ENCODE measurements at regions not wholly inside any gene's neighbourhood (a gene's known extent, or its start where the extent isn't known, plus 50 kb on each side); places are given as distances from the start of the nearest gene placed in this dataset.

DNA sequence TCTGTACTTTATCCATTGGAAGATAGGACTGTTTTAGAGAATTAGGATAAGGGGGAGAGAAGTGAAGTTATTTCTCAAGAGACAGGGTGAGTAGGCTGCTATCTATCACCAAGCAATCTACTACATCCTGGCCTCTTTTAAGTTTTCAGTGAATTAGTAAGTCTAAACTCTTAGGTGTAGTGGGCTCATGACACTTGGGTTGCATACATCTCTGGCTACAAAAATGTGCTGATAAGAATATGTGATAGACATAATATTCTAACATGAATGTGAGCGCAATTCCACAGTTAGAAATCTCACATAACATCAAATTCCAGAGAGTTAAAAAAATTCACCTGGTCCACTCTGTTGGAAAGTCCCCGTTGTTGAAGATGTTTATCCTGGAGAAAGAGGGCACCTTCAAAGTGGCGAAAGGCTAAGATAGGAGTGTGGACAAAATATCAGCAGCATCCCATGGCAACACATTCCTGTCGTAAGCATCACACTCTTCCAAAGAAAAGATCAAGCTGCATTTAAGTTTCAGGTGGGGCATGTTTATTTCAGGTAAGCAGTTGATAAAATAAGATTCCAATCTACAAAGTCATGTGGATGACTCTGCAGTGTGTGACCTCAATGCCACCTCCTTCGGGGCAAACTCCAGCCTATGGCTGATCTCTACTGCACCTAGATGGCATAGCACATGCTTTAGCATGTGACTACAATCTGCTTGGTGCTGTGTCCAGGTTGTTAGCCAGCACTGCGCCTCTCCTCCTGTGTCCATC is 111.7 kb upstream of the NEDD9 start:
- H3K4me1 ChIP-seq (ENCODE audit: control insufficient read depth, insufficient read depth, low read length) = no peaks in the 10 kb centered on the region
- no peaks in the 10 kb centered on the region for H4K20me1 ChIP-seq (ENCODE audit: insufficient read depth, low read length)
- H2AK5ac ChIP-seq (ENCODE audit: low read depth, low read length) = no peak overlapping the region
- no TSS peak for BruUV-seq (replicated peaks)
- no peak for ATAC-seq (ENCODE audit: low read depth)
- WGBS, 2 experiments (ENCODE audit: extremely low coverage in 2 of 2, insufficient read length in 1 of 2) = 90% methylated on average over 2 of the region's 6 CpGs; no CpG with 5 or more reads in 1 of the 2 experiments
- no peak overlapping the region for H2BK15ac ChIP-seq (ENCODE audit: low read depth, low read length)
- no peak overlapping the region for H3K9ac ChIP-seq (ENCODE audit: low read depth, low read length)
- no peak overlapping the region for H2BK120ac ChIP-seq (ENCODE audit: low read depth, low read length)
- no peak overlapping the region for H3K23ac ChIP-seq (ENCODE audit: low read depth, low read length)
- H3K4ac ChIP-seq (ENCODE audit: low read depth, low read length) = no peak overlapping the region
- no peaks in the 10 kb centered on the region for H3K9me1 ChIP-seq (ENCODE audit: insufficient read depth, low read length)
- intact Hi-C loops (cut with micrococcal nuclease) (no loop called here), dilution Hi-C loops (cut with HindIII; ENCODE audit: low sequenced_read_pairs, unreplicated experiment) (no loop called here), in situ Hi-C loops (cut with MboI; ENCODE audit: low sequenced_read_pairs) (no loop called here)
- H4K8ac ChIP-seq (ENCODE audit: low read depth in 2 of 2, low read length in 2 of 2) = no peak overlapping the region
- TF ChIP-seq MAFK (IDR thresholded peaks at IDR 0.05; ENCODE audit: low read depth, low read length) = no peak
- TF ChIP-seq, protein P1, sequence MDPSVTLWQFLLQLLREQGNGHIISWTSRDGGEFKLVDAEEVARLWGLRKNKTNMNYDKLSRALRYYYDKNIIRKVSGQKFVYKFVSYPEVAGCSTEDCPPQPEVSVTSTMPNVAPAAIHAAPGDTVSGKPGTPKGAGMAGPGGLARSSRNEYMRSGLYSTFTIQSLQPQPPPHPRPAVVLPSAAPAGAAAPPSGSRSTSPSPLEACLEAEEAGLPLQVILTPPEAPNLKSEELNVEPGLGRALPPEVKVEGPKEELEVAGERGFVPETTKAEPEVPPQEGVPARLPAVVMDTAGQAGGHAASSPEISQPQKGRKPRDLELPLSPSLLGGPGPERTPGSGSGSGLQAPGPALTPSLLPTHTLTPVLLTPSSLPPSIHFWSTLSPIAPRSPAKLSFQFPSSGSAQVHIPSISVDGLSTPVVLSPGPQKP (IDR thresholded peaks at IDR 0.05; ENCODE audit: borderline replicate concordance, low read depth, low read length) = no peak
- no peak for TF ChIP-seq CHD1 (IDR thresholded peaks at IDR 0.05; ENCODE audit: low read depth, low read length)
- no peak for TF ChIP-seq FOS (IDR thresholded peaks at IDR 0.05; ENCODE audit: low read depth, low read length)
- no peak for TF ChIP-seq BHLHE40 (IDR thresholded peaks at IDR 0.05; ENCODE audit: low read depth, low read length)
- no peak for TF ChIP-seq MAZ (IDR thresholded peaks at IDR 0.05; ENCODE audit: borderline replicate concordance, low read depth, low read length)
- no peak for TF ChIP-seq RCOR1 (IDR thresholded peaks at IDR 0.05; ENCODE audit: insufficient replicate concordance, low read length)
- TF ChIP-seq, protein P2, sequence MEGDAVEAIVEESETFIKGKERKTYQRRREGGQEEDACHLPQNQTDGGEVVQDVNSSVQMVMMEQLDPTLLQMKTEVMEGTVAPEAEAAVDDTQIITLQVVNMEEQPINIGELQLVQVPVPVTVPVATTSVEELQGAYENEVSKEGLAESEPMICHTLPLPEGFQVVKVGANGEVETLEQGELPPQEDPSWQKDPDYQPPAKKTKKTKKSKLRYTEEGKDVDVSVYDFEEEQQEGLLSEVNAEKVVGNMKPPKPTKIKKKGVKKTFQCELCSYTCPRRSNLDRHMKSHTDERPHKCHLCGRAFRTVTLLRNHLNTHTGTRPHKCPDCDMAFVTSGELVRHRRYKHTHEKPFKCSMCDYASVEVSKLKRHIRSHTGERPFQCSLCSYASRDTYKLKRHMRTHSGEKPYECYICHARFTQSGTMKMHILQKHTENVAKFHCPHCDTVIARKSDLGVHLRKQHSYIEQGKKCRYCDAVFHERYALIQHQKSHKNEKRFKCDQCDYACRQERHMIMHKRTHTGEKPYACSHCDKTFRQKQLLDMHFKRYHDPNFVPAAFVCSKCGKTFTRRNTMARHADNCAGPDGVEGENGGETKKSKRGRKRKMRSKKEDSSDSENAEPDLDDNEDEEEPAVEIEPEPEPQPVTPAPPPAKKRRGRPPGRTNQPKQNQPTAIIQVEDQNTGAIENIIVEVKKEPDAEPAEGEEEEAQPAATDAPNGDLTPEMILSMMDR (conservative IDR thresholded peaks at IDR 0.05; ENCODE audit: low read depth, low read length) = no peak
- no peak for TF ChIP-seq MXI1 (IDR thresholded peaks at IDR 0.05; ENCODE audit: borderline replicate concordance, low read depth, low read length)
- no peak for TF ChIP-seq RFX5 (IDR thresholded peaks at IDR 0.05; ENCODE audit: low read depth, low read length)
- no peak for TF ChIP-seq NFE2L2 (IDR thresholded peaks at IDR 0.05; ENCODE audit: low read depth, low read length)
- TF ChIP-seq, protein P3, sequence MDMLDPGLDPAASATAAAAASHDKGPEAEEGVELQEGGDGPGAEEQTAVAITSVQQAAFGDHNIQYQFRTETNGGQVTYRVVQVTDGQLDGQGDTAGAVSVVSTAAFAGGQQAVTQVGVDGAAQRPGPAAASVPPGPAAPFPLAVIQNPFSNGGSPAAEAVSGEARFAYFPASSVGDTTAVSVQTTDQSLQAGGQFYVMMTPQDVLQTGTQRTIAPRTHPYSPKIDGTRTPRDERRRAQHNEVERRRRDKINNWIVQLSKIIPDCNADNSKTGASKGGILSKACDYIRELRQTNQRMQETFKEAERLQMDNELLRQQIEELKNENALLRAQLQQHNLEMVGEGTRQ (IDR thresholded peaks at IDR 0.05; ENCODE audit: low read depth, low read length) = no peak
- TF ChIP-seq CEBPB (IDR thresholded peaks at IDR 0.05; ENCODE audit: low read depth, low read length) = no peak
- no peak for TF ChIP-seq SMC3 (IDR thresholded peaks at IDR 0.05; ENCODE audit: low read depth, low read length)
- TF ChIP-seq POLR2A (IDR thresholded peaks at IDR 0.05; ENCODE audit: low read depth, low read length) = no peak
- no peak for TF ChIP-seq RAD21 (IDR thresholded peaks at IDR 0.05; ENCODE audit: low read length)
- no peak overlapping the region for H3K14ac ChIP-seq (replicated peaks; ENCODE audit: low read depth, low read length)
- no peak overlapping the region for H2BK20ac ChIP-seq (ENCODE audit: low read depth, low read length)
- no peak overlapping the region for H2AFZ ChIP-seq (replicated peaks; ENCODE audit: low read length, poor library complexity)
- peak overlapping the region; percentile 58 for H2AK9ac ChIP-seq (replicated peaks; ENCODE audit: low read depth, low read length, poor library complexity)
- no peak overlapping the region for H4K91ac ChIP-seq (ENCODE audit: insufficient read depth, low read depth, low read length)
- no peak overlapping the region for H3K4me2 ChIP-seq (ENCODE audit: low read depth, low read length)
- no peak overlapping the region for H3K18ac ChIP-seq (ENCODE audit: low read depth, low read length)
- H3K9me3 ChIP-seq (ENCODE audit: control insufficient read depth, insufficient read depth, low read length) = peaks cover 2% of the 10 kb centered on the region
- H3K4me3 ChIP-seq (ENCODE audit: insufficient read depth, low read depth, low read length) = no peak overlapping the region
- H3K36me3 ChIP-seq (ENCODE audit: control insufficient read depth, insufficient read depth, low read length) = no peaks in the 10 kb centered on the region
- no peak overlapping the region for H2BK5ac ChIP-seq (ENCODE audit: low read depth, low read length, poor library complexity, severe bottlenecking)
- no peak overlapping the region for H4K5ac ChIP-seq (ENCODE audit: low read depth, low read length)
- CTCF ChIA-PET = no interaction called here
- no peaks in the 10 kb centered on the region for H3K79me1 ChIP-seq (ENCODE audit: low read depth in 1 of 2, low read length in 2 of 2)
- no peak for DNase-seq
- H3K27me3 ChIP-seq (ENCODE audit: control insufficient read depth, insufficient read depth, low read length) = peaks cover 4% of the 10 kb centered on the region; the same call in 1 of the 2 replicates
- H3K56ac ChIP-seq (ENCODE audit: extremely low read depth, insufficient read depth, low read length) = no peak overlapping the region
- no peak overlapping the region for H3K27ac ChIP-seq (ENCODE audit: insufficient read depth, low read length)
- POLR2A ChIA-PET (ENCODE audit: unreplicated experiment) = no interaction called here
